HG02970 (cell line): ENCODE measurements at regions not wholly inside any gene's neighbourhood (a gene's known extent, or its start where the extent isn't known, plus 50 kb on each side); places are given as distances from the start of the nearest gene placed in this dataset.

Experiments
- ATAC-seq: cut with Tn5 transposase; IDR thresholded peaks from one replicate; pipeline ENCODE4 v1.9.1; 2021; ENCODE audit warnings: mild to moderate bottlenecking, moderate library complexity, moderate number of reproducible peaks; ENCODE audit not compliant: unreplicated experiment, low FRiP score

GRCh38 chr2:156647377-156648010, 211.3 kb downstream of the GPD2 start:
- ATAC-seq = no peak

- ATAC-seq = no peak
Measured at GRCh38 chr2:156648522-156648921, 212.3 kb downstream of the GPD2 start.

GRCh38 chr2:156649596-156649995, 213.4 kb downstream of the GPD2 start:
- no peak for ATAC-seq

- ATAC-seq = no peak
Measured at GRCh38 chr2:156652691-156653090, 216.5 kb downstream of the GPD2 start.

GRCh38 chr2:156653675-156654074, 217.5 kb downstream of the GPD2 start:
- no peak for ATAC-seq

GRCh38 chr2:156657809-156658208, 221.6 kb downstream of the GPD2 start:
- ATAC-seq = no peak

- no peak for ATAC-seq
Measured at GRCh38 chr2:156659694-156660093, 223.5 kb downstream of the GPD2 start.

GRCh38 chr2:156663757-156664409, 227.7 kb downstream of the GPD2 start:
- ATAC-seq = peak; percentile 62

- no peak for ATAC-seq
Measured at GRCh38 chr2:156666130-156666785, 230.1 kb downstream of the GPD2 start.

GRCh38 chr2:156670104-156670503, 233.9 kb downstream of the GPD2 start:
- ATAC-seq = no peak

- ATAC-seq = no peak
Measured at GRCh38 chr2:156671706-156672361, 235.7 kb downstream of the GPD2 start.

- no peak for ATAC-seq
Measured at GRCh38 chr2:156672556-156673332, 236.6 kb downstream of the GPD2 start.

- no peak for ATAC-seq
Measured at GRCh38 chr2:156673333-156673615, 237.1 kb downstream of the GPD2 start.

- no peak for ATAC-seq
Measured at GRCh38 chr2:156673981-156674380, 237.8 kb downstream of the GPD2 start.

- ATAC-seq = no peak
Measured at GRCh38 chr2:156675896-156676295, 239.7 kb downstream of the GPD2 start.

- ATAC-seq = no peak
Measured at GRCh38 chr2:156679820-156680219, 243.6 kb downstream of the GPD2 start.

- no peak for ATAC-seq
Measured at GRCh38 chr2:156680266-156680665, 244.1 kb downstream of the GPD2 start.

- no peak for ATAC-seq
Measured at GRCh38 chr2:156687126-156687525, 250.9 kb downstream of the GPD2 start.

GRCh38 chr2:156687715-156688114, 251.5 kb downstream of the GPD2 start:
- ATAC-seq = no peak

- no peak for ATAC-seq
Measured at GRCh38 chr2:156689939-156690338, 253.8 kb downstream of the GPD2 start.

GRCh38 chr2:156691014-156691413, 254.8 kb downstream of the GPD2 start:
- no peak for ATAC-seq
